GM19099 (cell line): ENCODE measurements at regions not wholly inside any gene's neighbourhood (a gene's known extent, or its start where the extent isn't known, plus 50 kb on each side); places are given as distances from the start of the nearest gene placed in this dataset.

Experiments used
- POLR2A ChIP-seq: IDR thresholded peaks from 3 replicates; pipeline ENCODE4 v1.6.1; 2011; ENCODE audit warnings: low read depth; ENCODE audit not compliant: insufficient read length; ENCODE audit errors: extremely low read depth

GRCh38 chr2:129716781-129717559 lies 262.5 kb upstream of the RAB6C start:
- no peak for TF ChIP-seq POLR2A

GRCh38 chr2:129717560-129718130 lies 261.8 kb upstream of the RAB6C start:
- no peak for TF ChIP-seq POLR2A

DNA sequence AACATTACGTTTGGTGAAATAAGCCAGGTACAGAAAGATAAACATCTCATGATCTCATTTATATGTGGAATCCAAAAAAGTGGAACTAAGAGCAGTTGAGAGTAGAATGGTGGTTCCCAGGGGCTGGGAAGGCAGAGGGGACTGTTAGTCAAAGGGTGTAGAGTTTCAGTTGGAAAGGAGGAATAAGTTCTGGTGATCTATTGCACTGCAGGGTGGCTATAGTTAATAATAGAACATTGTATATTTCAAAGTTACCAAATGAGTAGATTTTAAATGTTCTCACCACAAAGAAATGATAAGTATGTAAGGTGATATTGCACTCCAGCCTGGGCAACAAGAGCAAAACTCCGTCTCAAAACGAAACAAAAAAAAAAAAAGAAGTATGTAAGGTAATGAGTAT lies 260.1 kb upstream of the RAB6C start:
- no peak for TF ChIP-seq POLR2A

- no peak for TF ChIP-seq POLR2A
Measured at GRCh38 chr2:129720360-129720759, 259.1 kb upstream of the RAB6C start.

- TF ChIP-seq POLR2A: no peak
Measured at GRCh38 chr2:129720761-129721160, 258.7 kb upstream of the RAB6C start.

GRCh38 chr2:129721236-129721635 lies 258.2 kb upstream of the RAB6C start:
- TF ChIP-seq POLR2A: no peak

DNA sequence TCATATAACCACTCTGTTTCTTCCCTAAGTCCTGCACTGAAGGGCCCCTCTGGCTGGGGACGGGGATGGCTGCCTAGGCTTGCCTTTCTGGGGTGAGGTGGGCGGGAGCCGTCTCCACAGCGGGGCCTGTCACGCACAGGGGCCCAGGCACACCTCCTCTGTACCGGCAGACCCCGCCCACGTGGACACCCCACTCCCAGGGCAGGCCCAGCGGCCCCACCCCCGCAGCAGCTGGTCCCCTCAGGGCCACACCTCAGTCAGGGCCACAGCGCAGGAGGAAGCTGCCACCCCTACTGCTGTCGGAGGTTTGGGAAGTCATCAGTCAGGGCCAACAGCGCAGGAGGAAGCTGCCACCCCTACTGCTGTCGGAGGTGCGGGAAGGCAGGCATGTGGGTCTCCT lies 257.6 kb upstream of the RAB6C start:
- TF ChIP-seq POLR2A: no peak

DNA sequence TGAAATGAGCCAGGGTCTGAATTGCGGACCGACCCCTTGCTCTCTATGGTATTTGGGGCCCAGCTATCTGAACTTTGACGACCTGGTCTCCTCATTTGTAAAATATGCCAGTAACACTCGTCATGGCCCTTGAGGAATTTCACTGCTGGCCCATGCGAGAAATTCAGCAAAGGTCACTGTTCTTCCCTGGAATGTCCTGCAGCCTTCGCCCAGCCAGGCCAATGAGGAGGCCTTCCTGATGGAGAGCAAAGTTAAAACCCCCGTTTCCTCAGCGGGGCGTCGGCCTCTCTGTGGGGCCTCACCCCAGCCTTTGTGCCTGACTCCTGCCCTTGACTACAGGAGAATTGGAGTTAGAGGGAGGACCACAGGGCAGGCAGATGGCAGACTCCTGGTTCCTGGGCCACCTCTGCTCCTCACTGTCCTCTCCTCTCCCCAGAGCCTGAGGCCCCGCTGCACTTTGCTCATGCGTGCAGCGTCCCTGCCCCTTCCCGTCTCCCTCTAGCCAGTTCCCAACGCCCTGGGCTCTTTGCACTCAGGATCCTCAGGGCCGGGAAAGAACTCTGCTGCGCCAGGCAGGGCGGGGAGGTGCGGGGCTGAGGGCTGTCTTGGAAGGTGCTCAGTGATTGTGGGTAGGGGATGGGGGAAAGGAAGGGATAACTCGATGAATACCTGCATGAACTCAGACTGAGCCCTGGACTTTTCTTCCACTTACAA lies 257.0 kb upstream of the RAB6C start:
- no peak for TF ChIP-seq POLR2A

DNA sequence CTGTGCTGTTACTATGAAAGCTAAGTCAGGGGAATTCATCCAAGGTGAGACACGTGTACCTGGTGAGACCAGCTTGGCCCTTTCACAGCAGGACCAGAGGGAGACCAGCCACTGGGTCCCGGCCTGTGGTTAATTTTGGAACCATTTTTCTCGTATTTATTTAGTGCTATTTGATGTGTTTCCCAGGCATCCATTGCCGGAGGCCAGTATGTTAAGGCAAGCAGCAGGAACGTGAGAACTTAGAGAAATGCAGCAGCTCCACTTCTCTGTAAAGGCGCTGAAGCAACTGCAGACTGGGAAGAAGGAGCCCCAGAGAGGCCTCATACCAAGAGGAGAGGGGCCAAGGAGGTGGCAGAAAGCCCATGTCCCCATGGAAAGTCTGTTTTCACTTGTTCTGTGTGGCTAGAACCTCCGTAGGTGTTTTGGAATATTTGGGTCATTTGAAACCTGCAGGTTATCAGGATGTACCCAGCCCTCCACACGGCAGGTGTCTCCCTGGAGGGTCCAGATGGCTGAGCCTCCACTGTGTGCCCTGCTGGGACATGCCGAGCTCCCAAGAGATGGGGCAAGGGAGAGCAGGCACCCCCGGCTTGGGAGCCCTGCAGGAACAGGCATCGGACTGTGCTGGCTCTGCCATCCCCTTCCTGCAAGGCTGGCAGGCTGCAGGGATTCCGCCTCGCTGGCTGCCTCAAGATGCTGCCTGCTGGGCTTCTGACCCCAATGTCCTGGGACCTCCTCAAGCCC lies 256.0 kb upstream of the RAB6C start:
- no peak for TF ChIP-seq POLR2A

GRCh38 chr2:129724021-129724757 lies 255.3 kb upstream of the RAB6C start:
- no peak for TF ChIP-seq POLR2A

GRCh38 chr2:129726216-129726615 lies 253.2 kb upstream of the RAB6C start:
- TF ChIP-seq POLR2A: no peak

DNA sequence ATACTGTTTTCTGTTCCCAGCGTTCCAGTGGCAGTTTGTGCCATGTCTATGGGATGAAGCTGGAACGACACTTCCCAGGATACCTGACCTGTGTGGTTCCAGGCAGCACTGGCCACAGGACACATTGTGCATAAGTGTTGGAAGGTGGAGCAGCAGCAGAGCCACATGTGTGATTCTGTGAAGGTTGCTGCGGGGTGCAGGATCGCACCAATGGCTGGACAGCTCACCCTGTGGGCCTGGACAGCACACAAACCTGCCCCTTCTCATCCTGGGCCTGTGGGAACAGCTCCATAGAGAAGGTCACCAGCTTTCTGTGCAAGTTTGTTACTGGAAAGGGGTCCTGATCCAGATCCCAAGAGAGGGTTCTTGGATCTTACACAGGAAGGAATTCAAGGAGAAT lies 252.2 kb upstream of the RAB6C start:
- TF ChIP-seq POLR2A: no peak

GRCh38 chr2:129728035-129728972 lies 251.2 kb upstream of the RAB6C start:
- TF ChIP-seq POLR2A: no peak

- TF ChIP-seq POLR2A: no peak
Measured at GRCh38 chr2:129729011-129729410, 250.5 kb upstream of the RAB6C start.
